GM12873 (cell line): ENCODE measurements at regions not wholly inside any gene's neighbourhood (a gene's known extent, or its start where the extent isn't known, plus 50 kb on each side); places are given as distances from the start of the nearest gene placed in this dataset.

Source experiments
- TF ChIP-seq, protein P1 (sequence below): IDR thresholded peaks from 2 replicates; pipeline ENCODE4 v1.5.1; 2012; ENCODE audit warnings: low read depth, mild to moderate bottlenecking, moderate library complexity, low read length, control low read depth; ENCODE audit not compliant: insufficient read depth; ENCODE audit errors: missing control alignments

GRCh38 chr11:106277484-106277883, 200.0 kb downstream of the AASDHPPT start:
- TF ChIP-seq, protein P1, sequence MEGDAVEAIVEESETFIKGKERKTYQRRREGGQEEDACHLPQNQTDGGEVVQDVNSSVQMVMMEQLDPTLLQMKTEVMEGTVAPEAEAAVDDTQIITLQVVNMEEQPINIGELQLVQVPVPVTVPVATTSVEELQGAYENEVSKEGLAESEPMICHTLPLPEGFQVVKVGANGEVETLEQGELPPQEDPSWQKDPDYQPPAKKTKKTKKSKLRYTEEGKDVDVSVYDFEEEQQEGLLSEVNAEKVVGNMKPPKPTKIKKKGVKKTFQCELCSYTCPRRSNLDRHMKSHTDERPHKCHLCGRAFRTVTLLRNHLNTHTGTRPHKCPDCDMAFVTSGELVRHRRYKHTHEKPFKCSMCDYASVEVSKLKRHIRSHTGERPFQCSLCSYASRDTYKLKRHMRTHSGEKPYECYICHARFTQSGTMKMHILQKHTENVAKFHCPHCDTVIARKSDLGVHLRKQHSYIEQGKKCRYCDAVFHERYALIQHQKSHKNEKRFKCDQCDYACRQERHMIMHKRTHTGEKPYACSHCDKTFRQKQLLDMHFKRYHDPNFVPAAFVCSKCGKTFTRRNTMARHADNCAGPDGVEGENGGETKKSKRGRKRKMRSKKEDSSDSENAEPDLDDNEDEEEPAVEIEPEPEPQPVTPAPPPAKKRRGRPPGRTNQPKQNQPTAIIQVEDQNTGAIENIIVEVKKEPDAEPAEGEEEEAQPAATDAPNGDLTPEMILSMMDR = no peak

DNA sequence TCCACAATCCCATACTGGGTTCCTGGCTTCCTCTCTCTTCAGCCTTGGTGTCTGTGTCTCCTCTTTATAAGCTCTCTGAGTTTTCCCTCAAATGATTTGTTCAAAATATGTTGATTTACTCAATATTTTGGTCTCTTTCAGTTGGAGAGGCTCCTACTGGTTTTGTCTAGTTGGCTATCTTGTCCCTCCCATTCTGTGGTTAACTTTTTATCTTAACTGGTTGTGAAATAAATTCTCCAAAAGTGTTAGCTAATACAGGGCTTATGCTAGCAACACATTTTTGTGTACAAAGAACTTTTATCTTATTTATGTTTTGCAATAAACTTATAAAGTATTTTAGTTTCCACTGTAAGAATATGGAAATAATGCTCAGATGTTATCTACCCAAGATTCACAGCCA, 200.9 kb downstream of the AASDHPPT start:
- TF ChIP-seq, protein P1 = no peak

DNA sequence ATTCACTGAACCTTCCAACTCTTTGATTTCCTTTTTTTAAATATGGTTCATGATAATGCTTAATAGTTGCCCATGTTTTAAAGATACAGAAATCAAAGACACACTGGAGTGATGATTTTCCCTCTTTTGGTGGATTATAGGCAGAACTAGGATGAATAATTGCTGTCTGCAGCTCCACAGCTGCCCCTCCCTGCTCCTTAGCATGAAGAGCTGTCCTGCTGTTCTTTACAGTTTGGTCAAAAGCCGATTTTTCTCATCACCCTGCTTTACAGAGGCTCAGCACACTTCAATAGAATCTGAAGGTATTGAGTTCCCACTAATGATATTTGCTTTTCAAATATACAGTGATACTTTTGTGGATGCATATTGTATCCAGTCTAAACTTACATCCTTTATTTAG, 202.6 kb downstream of the AASDHPPT start:
- TF ChIP-seq, protein P1 = no peak

DNA sequence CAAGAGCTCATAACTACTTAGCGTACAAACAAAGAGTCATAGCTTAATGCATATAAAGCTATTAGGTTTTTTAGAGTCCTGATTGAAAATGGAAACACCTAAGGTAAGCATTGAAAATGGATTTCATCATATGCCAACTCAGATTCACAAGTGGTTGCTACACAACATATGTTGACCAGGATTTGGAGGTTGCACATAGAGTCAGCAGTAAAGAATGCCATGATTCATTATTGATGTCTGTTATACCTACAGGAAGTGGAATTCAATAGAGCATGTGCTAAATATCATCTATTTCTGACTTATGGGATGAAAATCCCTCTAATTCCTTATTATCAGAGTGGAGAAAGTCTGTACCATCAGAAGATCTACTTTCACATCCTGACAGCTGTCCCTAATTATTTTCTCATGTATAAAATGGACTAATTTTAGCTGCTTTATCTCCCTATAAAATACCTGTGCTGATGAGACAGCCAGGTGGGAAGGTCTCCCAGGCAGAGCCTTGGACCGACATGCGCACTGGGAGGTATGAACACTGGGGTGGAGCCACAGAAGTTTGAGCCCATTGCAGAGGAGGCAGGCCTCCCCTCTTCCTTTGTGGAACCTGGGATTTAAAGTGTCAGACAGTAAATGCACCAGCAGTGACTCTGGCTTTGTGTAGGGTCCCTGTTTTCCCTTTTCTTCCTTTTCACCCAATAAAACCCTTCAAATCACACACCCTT, 204.2 kb downstream of the AASDHPPT start:
- TF ChIP-seq, protein P1 = no peak

- TF ChIP-seq, protein P1 = no peak
Measured at GRCh38 chr11:106286881-106287504, 209.5 kb downstream of the AASDHPPT start.

GRCh38 chr11:106288057-106288456, 210.6 kb downstream of the AASDHPPT start:
- TF ChIP-seq, protein P1 = no peak

DNA sequence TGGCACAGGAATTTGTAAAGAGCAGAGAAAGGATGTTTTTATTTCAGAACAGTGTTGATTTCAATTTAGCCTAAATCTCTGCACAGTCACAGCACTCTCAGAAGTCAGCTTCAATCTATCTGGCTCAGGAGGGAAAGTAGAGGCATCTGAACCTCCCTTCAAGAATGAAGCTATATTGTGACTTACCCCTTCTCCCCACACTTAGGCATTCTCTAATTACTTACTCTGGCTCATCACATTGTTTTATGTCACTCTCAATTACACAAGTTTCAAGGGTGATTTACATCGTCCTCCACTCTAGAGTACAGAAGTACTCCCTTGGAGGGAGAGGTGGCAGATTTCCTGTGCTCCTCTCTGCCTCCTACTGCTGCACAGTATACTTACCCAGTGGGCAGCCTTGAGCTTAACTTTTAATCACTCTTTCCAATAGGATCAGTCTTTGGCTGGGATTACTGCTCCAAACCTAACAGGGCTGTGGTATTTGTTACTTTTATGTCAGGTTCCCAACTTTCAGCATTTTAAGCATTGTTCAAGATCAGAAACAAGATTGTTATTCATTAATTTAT, 211.4 kb downstream of the AASDHPPT start:
- TF ChIP-seq, protein P1 = no peak
